ENCODE measurements at regions not wholly inside any gene's neighbourhood (a gene's known extent, or its start where the extent isn't known, plus 50 kb on each side); places are given as distances from the start of the nearest gene placed in this dataset.
"Not testable (repeated sequence)": the region's sequence is repeated elsewhere in the genome, so short reads cannot be mapped to it uniquely, and the experiment has no call there.

DNA sequence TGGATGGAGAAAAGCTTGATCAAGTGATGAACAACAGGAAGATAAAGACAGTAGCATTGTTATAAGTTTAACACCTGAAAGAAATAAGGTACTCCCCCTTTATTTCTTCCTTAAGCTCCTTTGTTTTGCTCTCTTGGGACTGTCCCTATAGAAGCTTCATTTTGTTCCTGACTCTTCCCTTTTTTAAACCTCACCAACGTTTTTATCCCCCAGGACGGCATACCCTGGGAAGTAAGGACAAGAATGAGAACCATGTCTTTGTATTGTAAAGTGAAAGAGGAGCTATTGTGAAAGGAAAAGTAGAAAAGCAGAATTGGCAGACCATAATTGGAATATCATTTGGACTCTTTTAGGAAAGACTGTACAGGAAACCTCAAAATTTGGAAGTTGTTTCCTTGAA is 1368.6 kb upstream of the C9orf72 start:
- DNase-seq = no peak

DNA sequence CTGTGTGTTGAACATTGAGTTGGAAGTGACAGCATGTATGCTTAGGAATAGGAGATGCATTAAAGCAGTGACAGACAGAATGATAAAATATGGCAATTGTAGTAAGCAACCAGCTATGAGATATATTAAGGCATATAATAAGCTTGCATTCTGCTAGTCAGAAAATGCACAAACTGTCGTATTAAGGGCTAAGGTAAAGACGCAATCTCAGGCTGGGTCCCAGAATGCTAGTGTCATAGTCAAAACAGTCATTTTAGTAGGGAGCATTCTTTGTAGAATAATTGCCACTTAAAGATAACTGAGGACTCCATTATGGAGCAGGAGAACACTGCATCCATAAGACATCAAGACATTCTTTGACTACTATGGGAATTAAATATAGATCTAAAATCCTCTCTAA is 1369.7 kb upstream of the C9orf72 start:
- no peak for DNase-seq

DNA sequence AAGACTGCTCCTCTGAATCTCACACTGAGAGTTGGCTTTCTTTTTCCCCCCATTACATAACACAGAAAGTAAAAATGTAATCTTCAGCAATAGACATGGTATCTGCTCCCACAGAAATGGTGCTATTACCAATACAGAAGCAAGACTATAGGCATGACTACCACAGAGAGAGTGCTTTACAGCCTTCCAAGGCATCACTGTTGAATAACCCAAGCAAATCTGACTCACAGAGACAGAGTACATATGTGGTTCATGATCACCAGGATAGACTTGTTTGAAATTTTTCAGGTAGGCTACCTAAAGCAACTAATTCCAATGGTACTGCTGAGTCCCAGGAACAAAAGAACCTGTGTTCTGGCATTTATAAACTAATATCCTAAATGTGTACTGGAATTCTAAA is 1373.4 kb upstream of the C9orf72 start:
- DNase-seq = no peak

DNA sequence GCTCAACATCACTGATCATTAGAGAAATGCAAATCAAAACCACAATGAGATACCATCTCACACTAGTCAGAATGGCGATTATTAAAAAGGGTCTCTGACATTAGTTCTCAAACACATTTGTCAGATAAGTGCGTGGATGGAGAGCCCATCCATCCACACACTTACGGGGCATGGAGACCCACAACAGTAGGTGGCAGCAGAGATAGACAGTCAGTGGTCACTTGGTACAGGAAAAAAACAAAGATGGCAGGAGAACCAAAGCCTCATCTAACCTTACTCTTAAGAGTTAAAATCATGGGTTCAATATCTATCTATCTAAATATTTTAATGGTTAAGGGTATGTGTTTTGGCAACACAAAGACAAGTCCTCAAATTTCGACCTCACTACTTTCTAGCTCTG is 1378.7 kb upstream of the C9orf72 start:
- DNase-seq = no peak

DNA sequence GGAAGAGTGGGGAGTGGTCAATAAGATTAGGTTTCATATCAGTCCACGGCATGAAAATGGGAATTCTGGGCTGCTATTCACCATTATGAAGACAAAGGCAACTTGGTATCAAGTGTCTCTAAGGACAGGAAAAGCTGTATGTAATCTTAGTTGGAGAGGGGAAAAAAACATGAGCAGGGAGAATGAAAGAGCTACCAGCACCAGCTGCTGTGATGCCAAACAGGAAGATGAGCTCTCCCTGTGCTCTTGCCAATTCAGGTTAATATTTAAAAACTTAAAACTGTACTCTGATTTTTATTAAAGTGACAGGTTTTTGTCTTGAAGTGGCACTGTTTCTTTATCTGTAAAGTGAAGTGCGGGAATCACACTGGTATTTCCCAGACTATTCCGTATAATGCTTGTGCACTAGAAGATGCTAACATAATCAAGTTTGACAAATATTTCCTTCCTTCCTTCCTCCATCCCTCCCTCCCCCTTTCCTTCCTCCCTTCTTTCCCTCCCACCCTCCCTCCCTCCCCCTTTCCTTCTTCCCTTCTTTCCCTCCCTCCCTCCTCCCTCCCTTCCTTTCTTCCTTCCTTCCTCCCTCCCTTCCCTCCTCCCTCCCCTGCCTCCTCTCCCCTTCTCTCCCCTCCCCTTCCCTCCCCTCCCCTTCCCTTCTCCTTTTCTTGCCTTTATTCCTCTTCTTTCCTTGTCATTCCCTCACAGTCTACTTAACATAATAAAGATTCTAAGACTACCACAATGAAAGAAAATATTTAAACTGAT is 1383.0 kb upstream of the C9orf72 start:
- DNase-seq = no peak

DNA sequence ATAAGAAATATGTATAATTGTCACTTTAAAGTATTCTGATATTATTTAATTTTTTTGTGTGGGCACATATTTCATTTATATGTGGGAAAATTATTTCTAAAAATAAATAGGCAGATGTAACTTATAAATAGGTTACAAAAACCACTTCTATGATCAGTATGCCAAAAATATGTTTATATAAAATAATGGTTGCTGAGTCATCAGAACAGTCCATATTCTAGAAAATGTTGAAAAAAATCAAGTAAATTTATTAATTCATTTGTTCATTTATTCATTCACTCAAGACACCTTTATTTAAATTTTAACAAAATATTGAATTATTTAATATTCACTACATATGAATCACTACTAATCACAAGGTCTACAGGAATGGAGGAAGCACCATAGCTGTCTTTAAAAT is 1387.3 kb upstream of the C9orf72 start:
- no peak for DNase-seq

DNA sequence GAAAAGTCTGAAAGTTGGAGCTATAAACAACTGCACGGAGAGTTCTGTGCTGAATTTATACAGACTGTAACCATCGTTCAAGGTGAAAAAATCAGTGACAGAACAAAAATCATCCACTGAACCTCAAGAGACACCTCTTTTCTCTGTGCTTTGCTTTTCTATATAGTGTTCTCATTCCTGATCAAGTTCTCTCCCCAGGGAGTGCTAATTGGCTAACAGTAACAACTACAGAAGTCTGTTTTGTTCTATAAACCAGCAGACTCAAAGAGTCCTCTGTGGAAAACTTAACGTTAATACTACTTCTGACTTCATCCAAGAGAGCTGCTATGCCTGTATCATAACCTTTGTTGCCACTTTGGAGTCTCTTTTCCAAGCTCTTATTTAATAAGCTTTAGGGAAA is 1388.3 kb upstream of the C9orf72 start:
- no peak for DNase-seq

DNA sequence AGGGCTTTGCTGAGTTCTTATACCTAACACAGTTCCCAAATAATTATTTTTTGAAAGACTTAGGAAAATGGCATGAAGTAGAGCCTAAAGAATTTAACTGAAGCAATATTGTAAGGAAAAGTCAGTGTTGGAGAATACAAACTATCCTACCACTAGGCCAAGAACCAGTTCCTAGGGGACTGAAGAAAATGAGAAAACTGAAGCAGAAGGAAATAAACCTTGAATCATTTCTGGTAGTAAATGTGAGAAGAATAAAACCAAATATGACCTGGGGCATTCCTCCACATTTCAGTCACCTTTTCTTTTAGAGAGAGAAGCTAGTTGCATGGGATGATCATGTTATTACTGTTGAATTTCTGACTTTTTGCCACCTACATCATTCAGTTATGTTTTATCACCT is 1393.9 kb upstream of the C9orf72 start:
- DNase-seq = no peak

DNA sequence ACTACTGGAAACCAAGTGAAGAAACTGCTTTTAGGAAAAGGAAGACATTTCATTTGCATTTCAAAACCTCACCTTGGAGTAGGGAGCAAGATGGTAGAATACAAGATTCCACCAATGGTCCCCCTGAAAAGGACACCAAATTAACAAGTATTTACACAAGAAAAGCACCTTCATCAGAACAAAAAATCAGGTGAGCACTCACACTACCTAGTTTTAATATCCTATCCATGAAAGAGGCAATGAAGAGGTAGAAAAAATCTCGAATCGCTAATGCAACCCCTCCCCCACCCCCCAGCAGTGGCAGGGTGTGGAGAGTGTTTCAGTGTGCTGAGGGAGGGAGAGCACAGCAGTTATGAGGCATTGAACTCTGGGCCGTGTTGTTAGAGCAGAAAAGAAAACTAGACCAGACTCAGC is 1397.0 kb upstream of the C9orf72 start:
- DNase-seq = no peak

DNA sequence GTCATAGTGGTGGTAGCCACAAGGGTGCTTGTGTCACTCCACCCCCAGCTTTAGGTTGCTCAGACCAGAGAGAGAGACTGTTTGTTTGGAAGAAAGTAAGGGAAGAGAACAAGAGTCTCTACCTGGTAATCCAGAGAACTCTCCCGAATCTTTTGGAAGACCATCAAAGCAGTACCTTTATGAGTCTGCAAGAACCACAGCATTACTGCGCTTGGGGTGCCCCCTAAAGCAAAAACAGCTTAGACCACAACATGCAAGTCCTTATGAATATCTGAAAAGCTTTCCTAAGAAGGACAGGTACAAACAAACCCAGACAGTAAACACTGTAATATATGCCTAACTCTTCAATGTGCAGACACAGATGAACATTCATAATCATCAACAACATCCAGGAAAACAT is 1398.6 kb upstream of the C9orf72 start:
- DNase-seq = no peak

DNA sequence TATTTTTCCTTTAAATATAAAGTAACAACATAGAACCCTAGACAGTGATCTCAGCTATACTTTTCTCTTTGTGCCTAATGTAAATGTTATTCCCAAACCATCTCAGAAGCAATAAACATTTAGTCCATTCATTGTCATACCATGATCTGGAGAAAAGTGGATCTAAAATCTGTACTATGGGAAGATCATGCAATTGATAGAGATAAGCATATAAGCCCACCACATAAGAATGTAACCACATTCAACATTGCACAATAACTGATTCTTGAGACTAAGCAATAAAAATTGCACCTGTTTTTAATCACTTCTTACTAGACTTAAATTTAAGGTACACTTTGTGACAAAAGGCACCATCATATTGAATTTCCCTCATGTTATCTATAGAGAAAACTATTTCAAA is 1403.0 kb upstream of the C9orf72 start:
- no peak for DNase-seq

DNA sequence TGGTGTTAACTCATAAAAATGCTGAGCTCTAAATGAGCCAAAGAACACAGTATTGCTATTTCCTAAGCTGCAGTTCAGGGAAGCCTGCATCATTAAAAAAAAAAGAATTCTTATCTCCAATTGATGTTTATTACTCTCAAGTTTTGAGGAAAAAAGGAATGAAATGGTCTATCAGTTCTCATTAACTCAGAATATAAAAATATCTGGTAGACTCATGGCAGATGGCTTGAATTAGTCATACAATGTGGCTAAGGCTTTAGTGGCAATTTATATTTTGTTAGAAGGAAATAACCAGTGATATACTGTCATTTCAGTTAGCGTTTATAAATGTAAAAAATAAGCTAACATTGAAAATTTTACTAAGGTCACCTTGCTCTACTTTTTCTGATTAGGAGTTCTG is 1403.4 kb upstream of the C9orf72 start:
- no peak for DNase-seq

DNA sequence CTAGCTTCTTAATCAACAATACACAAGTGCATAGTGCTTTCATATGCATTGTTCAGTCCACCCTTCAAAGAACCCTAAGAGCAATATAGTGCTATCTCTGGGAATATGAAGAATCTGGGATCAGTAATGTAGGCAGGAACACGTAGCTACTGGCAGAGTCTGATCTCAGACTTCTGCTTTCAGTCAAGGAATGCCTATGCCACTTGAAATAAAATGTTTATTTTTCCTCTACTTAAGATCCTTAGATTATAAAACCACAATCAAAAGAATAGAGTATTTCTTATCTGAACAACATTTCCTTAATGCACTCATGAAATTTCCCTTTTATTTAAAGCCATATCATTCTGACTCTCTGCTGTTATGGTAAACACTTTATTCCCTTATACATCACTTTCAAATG is 1407.8 kb upstream of the C9orf72 start:
- DNase-seq = no peak

DNA sequence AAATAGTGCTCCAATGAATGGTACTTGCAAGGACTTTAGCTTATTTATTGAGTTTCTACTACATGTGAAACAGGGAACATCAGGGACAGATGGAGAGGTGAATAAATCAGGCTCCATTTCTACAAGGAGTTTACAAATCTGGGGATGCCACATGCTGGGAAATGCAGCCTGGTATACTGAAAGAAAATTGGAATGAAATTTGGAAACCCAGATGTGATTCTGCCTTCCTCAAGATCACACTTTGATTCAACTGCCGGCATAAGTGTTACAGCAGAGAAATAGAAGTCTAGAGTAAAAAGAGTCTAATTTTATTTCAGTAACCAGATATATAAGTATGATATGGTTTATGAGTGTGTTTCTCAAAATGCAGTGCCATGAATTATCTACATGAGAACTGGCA is 1408.4 kb upstream of the C9orf72 start:
- no peak for DNase-seq

DNA sequence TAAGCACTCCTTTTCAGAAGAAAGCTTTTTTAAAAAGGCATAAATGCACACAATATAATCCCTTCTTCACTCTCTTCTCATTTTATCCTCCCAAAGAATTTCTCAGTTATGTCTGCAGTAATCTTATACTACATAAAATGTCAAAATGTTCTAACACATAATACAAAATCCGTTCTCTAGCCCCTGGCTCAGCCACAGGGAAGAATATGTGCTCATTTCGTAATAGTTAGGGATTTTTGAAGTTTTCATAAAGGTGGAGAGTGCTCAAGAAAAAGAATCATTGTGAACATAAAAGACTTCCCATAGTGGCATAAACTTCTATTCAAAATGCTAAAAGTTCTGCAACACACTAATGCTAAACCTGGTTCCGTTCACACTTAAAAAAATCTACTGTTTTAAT is 1410.7 kb upstream of the C9orf72 start:
- DNase-seq = no peak

DNA sequence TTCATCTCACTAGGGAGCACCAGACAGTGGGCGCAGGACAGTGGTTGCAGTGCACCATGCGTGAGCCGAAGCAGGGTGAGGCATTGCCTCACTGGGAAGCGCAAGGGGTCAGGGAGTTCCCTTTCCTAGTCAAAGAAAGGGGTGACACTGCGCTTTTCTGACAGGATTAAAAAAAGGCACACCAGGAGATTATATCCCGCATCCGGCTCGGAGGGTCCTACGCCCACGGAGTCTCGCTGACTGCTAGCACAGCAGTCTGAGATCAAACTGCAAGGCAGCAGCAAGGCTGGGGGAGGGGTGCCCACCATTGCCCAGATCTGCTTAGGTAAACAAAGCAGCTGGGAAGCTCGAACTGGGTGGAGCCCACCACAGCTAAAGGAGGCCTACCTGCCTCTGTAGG is 1416.7 kb upstream of the C9orf72 start:
- DNase-seq = not testable (repeated sequence)

DNA sequence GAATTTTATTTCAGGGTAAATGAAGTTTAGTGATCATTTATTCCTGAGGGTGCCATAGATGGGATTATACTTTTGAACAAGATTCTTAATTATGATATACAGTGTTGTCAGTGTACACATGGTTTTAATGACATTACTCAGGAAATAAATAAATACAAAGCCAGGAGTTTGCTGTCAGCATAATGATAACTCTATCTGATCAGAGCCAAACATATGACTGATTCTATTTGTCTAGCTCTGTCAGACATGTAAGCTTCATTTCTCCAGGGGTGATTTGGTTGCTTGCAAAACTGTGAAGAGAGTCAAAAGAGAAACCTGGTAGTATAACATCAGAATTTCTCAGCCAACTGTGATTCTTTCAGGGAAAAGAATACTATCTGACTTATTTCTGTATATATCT is 1425.8 kb upstream of the C9orf72 start:
- DNase-seq = no peak

DNA sequence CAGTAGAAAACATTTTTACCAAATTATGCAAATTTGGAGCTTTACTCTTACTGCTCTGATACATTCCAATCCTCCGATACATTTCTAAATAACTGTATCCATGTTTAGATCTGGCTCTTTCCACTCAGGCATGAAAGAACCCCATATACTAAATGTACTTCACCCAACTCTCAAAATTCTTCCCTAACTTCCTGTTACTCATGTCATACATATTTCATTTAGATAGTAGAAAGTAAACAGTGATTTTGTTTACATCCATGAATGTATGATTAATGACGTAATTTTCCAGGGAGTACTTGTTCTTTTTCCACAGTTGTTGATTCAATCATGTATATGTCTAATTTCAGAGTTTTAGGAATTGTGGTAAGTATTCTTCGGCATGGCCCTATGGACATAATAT is 1426.5 kb upstream of the C9orf72 start:
- no peak for DNase-seq

DNA sequence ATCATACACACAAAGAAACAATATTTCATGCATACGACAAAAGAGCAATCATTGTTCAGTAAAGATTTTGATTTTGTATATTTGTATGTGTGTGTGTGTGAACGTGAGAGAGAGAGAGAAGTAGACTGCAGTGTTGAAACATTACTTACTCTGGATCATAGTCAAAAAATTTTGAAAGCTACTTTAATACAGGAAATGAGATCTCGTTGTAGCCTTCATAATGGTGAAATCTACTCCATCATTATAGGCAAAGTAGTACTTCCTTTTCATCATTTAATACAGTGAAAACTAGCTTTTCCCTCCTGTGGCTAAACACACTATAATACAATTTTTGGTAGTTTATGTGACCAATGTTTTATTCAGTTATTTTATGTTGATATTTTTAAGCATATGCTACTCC is 1427.7 kb upstream of the C9orf72 start:
- DNase-seq = no peak

DNA sequence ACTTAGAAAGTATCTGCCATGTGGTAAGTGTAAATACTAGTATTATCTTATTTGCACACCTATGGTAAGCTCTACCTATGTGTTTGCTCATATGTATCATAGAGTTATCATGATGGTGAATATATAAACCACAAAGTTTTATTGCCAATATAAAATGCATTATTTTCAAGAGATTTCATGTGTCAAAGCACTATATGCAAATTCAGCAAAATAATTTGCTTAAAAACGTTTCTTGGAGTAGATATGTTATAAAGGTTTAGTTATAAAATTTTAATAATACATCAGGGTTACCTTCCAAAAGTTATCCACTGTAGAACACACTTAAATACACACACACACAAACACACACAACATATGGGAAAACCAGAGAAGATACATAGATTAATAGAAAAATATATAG is 1431.7 kb upstream of the C9orf72 start:
- no peak for DNase-seq

DNA sequence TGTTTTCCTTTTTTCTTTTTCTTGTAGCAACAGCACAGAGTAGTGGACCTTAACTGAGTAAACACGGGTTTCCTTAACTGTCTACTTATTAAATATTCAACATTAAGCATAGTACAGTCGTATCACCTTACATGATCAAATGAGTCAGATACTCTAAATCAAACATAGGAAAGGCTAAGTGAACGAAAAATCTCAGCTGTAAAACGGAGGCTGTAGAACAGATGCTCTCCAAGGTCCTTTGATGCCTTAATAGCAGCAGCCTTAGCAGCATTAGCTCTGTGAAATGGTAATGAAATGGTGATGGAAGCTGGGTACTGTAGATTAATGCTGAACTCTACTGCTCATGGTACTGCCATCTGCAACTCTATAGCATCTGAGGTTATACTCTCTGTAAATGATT is 1433.3 kb upstream of the C9orf72 start:
- DNase-seq = no peak

DNA sequence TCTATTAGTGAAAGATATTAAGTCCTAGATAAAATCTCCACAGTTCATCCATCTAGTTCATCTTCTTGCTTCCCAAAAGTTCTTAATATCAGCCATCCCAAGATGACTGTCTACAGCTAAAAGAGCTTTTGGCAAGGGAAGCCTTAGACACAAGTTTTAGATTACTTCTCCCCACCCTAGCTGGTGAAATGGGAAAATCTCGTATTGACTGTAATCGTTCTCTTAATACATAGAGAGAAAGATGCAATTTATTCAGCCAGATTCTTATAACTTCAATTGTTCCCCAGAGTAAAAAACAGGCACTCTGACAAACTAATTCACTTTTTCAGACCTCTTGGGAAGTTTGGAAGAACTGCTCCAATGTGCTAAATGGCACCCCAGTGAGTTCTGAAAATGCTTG is 1439.6 kb upstream of the C9orf72 start:
- DNase-seq = no peak

DNA sequence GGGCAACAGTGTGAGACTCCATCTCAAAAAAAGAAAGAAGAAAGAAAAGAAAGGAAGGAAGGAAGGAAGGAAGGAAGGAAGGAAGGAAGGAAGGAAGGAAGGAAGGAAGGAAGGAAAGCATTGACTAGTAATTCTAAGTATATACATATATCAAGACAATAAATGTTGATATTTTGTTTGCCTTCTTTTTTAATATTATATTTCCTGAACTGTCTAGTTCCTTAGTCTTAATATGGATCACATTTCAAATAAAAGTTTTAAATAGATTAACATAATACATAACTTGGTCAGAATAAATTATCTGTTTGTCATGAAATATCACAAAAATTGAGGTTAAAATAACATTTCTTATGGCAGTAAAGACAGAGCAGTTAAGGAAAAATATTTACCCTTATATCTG is 1448.4 kb upstream of the C9orf72 start:
- no peak for DNase-seq

DNA sequence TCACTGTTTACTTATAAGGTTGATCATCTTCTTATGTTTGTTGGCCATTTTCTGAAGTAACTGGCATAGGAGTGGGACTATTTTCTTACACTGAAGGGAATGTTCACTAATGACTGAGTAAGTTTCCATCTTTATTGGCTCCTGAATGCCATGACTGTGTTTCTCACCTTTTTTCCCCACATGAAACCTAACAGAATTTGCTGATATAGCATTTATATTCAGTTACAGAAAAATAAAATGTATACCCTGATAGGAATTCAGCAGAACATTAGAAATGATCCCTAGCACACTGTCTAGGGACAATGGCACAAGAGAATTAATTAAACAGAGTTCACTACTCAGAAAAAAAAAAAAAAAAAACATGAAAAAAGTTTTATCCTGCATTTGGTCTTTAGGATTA is 1465.1 kb upstream of the C9orf72 start:
- DNase-seq = no peak

DNA sequence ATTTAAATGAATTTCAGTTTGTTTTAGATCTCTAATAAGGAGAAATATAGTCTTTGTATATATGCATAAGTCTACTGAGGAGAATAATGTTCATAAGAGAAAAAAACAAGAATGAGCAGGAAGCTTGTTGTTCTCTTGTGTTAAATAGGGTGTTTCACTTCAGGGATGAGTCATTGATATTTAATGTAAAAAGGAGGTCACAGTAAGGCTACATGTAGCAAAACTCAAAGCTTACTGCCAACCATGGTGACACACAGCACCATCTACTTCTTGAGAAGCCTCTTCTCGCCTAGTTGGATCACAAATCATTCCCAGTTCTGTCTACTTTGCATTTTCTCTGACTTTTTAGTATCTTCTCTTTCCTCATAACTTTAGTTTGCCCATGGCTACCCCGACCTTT is 1466.0 kb upstream of the C9orf72 start:
- DNase-seq = no peak

DNA sequence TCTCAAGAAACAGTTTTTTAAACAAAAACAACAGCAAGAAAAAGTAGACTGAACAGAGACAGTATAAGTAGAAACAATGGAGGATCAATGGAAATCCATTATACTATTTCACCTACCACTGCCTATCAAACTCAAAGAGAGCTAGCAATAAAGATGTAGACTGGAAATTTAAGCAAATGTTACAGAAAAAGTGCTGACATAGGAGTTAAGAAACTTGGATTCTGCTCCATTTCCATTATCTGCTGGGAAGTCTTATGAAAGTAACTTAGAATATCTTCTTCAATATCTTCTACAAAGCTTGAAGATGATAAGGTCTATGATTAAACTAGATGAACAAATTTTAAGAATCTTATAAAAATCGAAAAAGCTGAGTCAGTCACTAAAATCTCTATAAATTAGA is 1469.8 kb upstream of the C9orf72 start:
- no peak for DNase-seq

Data from suppressor macrophage treated with lipopolysaccharide for 1 hour (primary cell).